HepG2 (cell line): ENCODE measurements at regions not wholly inside any gene's neighbourhood (a gene's known extent, or its start where the extent isn't known, plus 50 kb on each side); places are given as distances from the start of the nearest gene placed in this dataset.

Experiments
- CTCF ChIP-seq: sonication (generic); formaldehyde crosslinking; IDR thresholded peaks from 2 replicates; pipeline ENCODE4 v1.5.0; 2020; ENCODE audit warnings: mild to moderate bottlenecking, missing genetic modification reagents, moderate library complexity
- LBX2 ChIP-seq: sonication (generic); formaldehyde crosslinking; IDR thresholded peaks from 2 replicates; pipeline ENCODE4 v1.5.0; 2020; ENCODE audit warnings: missing genetic modification reagents, mild to moderate bottlenecking, borderline replicate concordance
- MLX ChIP-seq: IDR thresholded peaks from 2 replicates; pipeline ENCODE4 v1.6.1; 2016
- MXD4 ChIP-seq: IDR thresholded peaks from 2 replicates; pipeline ENCODE4 v1.6.1; 2016; ENCODE audit warnings: mild to moderate bottlenecking, missing biosample characterization, missing genetic modification reagents
- ZBTB34 ChIP-seq: sonication (generic); formaldehyde crosslinking; IDR thresholded peaks from 2 replicates; pipeline ENCODE4 v1.8.0; 2022; ENCODE audit warnings: mild to moderate bottlenecking, missing genetic modification reagents
- ZNF691 ChIP-seq: sonication (generic); formaldehyde crosslinking; IDR thresholded peaks from 2 replicates; pipeline ENCODE4 v1.4.0; 2020; ENCODE audit warnings: missing genetic modification reagents, low read depth, mild to moderate bottlenecking, borderline replicate concordance

DNA sequence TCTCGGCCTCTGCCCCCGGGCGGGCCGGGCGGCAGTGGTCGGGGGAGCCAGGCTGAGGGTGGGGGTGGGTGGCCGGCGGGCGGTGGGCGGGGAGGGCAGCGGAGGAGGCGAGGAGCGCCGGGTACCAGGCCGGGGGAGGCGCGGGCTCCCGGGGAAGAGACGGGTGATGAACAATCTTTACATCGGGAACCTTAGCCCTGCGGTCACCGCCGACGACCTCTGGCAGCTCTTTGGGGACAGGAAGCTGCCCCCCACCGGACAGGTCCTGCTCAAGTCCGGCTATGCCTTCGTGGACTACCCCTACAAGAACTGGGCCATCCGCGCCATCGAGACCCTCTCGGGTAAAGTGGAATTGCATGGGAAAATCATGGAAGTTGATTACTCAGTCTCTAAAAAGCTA, 112.5 kb downstream of the NBPF12 start:
- TF ChIP-seq ZNF691 (no peak), CTCF (CRISPR knock-in tag) (no peak), MXD4 (CRISPR knock-in tag) (no peak), LBX2 (CRISPR knock-in tag) (no peak), MLX (no peak), ZBTB34 (no peak)
